ENCODE measurements at regions not wholly inside any gene's neighbourhood (a gene's known extent, or its start where the extent isn't known, plus 50 kb on each side); places are given as distances from the start of the nearest gene placed in this dataset.
"Not testable (repeated sequence)": the region's sequence is repeated elsewhere in the genome, so short reads cannot be mapped to it uniquely, and the experiment has no call there.

- not testable (repeated sequence) for TF ChIP-seq CTCF (conservative IDR thresholded peaks at IDR 0.05 in 1 of 2, IDR thresholded peaks at IDR 0.05 in 1 of 2; ENCODE audit: low read depth in 1 of 2, low read length in 2 of 2); EZH2 (IDR thresholded peaks at IDR 0.05; ENCODE audit: low read length, missing control alignments)
These were observed 233.0 kb downstream of the OTUD1 start for GRCh38 chr10:23671866-23672265.
